Calu3 (cell line): ENCODE measurements at regions not wholly inside any gene's neighbourhood (a gene's known extent, or its start where the extent isn't known, plus 50 kb on each side); places are given as distances from the start of the nearest gene placed in this dataset.

ENCODE experiments used
- BruUV-seq: library from RNA; stranded (reverse); fragments of 400-500 nt; replicated peaks from 2 replicates; lab custom pipeline; 2021; lab: Mats Ljungman, UMichigan
- CTCF ChIA-PET: fragments of 300-600 bp; sonication (Branson Sonifier 250); formaldehyde crosslinking; loops from one replicate; lab custom pipeline; 2022; ENCODE audit warnings: antibody characterized with exemption; lab: Charles Lee
- DNase-seq: peaks from one replicate; pipeline ENCODE4 v3.0.0; 2022
- H3K27ac Mint-ChIP-seq: one replicate; pipeline ENCODE4 v1.8.0; 2022; ENCODE audit warnings: mixed read lengths; ENCODE audit not compliant: unreplicated experiment
- H3K27me3 Mint-ChIP-seq: one replicate; pipeline ENCODE4 v1.8.0; 2022; ENCODE audit warnings: mixed read lengths; ENCODE audit not compliant: unreplicated experiment
- H3K36me3 Mint-ChIP-seq: one replicate; pipeline ENCODE4 v1.8.0; 2022; ENCODE audit warnings: mild to moderate bottlenecking, moderate library complexity, mixed read lengths; ENCODE audit not compliant: insufficient read depth, unreplicated experiment
- H3K4me1 Mint-ChIP-seq: one replicate; pipeline ENCODE4 v1.8.0; 2022; ENCODE audit warnings: mild to moderate bottlenecking, low read depth, mixed read lengths; ENCODE audit not compliant: unreplicated experiment
- H3K4me3 Mint-ChIP-seq: one replicate; pipeline ENCODE4 v1.8.0; 2022; ENCODE audit warnings: mild to moderate bottlenecking, low read depth, moderate library complexity, mixed read lengths; ENCODE audit not compliant: unreplicated experiment
- H3K9me3 Mint-ChIP-seq: one replicate; pipeline ENCODE4 v1.8.0; 2022; ENCODE audit warnings: low read depth, mixed read lengths; ENCODE audit not compliant: unreplicated experiment
- intact Hi-C: fragments of 100-400 bp; cut with micrococcal nuclease; formaldehyde crosslinking; loops from one replicate; pipeline ENCODE4 v1.10.0; 2022; ENCODE audit not compliant: unreplicated experiment
- TF ChIP-seq, protein P1 (sequence below): fragments of 200-600 bp; IDR thresholded peaks from one replicate; pipeline ENCODE4 v1.8.0; 2022; ENCODE audit warnings: antibody characterized with exemption; ENCODE audit not compliant: unreplicated experiment

DNA sequence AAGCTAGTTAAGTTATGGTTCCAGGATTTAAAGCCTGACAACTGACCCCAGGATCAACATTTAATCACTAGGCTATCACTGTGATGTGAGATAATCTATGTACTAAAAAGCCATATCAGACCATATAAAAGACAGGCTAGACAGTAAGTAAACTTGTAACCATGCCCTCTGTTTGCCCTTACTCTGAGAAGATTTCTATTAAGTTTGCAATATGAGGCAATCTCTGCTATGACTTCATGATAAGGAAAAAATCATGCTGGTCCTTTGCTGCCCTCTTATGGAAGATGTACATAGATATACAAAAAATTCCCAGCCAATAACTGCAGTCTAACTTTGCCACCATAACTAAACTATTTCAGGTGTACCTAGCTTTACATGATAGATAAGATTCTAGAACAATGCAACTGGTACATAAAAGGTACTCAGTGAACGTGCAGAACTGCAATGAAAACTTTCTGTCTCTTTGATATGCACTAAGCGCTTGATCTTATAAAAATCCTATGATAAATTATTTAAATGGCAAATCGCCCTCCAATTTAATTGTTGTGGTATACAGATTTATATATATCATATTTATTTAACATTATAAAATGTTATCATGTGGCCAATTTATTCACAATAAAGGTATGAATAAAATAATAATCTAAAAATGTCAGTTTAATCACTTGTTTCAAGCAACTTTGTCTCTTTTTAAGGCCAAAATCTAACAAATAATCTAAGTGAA is 70.5 kb downstream of the FAM217A start:
- DNase-seq, result peak; percentile 16
- Mint-ChIP-seq H3K9me3 (no peaks in the 10 kb centered on the region), H3K27ac (peak overlapping the region; percentile 63), H3K4me3 (no peak overlapping the region), H3K36me3 (no peaks in the 10 kb centered on the region), H3K4me1 (peaks cover 18% of the 10 kb centered on the region), H3K27me3 (no peaks in the 10 kb centered on the region)
- no TSS peak for BruUV-seq
- intact Hi-C loops, result loop anchor here (2.0 kb wide), 1 partner anchor 266 kb away; no protein-coding TSS in a partner anchor
- TF ChIP-seq, protein P1, sequence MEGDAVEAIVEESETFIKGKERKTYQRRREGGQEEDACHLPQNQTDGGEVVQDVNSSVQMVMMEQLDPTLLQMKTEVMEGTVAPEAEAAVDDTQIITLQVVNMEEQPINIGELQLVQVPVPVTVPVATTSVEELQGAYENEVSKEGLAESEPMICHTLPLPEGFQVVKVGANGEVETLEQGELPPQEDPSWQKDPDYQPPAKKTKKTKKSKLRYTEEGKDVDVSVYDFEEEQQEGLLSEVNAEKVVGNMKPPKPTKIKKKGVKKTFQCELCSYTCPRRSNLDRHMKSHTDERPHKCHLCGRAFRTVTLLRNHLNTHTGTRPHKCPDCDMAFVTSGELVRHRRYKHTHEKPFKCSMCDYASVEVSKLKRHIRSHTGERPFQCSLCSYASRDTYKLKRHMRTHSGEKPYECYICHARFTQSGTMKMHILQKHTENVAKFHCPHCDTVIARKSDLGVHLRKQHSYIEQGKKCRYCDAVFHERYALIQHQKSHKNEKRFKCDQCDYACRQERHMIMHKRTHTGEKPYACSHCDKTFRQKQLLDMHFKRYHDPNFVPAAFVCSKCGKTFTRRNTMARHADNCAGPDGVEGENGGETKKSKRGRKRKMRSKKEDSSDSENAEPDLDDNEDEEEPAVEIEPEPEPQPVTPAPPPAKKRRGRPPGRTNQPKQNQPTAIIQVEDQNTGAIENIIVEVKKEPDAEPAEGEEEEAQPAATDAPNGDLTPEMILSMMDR, result peak; percentile 27
- CTCF ChIA-PET, result interaction anchor here (1.0 to 1.2 kb wide), 2 partner anchors 18 to 121 kb away, joined by 3 to 6 read pairs; no protein-coding TSS in a partner anchor

DNA sequence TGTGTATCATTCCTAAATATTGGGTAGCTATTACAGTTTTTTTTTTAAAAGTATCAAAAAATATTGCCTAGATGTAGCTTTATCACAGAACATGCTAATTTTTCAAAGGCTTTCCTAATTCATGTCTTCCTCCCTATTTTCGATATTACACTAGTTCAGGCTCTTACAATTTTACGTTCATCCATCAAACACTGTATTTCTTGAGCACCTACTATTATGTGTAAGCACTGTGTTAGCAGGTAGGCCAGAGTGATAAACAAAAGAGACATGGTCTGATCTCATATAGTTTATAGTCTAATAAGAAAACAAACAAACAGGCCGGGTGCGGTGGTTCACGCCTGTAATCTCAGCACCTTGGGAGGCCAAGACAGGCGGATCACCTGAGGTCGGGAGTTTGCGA is 69.5 kb downstream of the FAM217A start:
- Mint-ChIP-seq H3K4me1 (peaks cover 18% of the 10 kb centered on the region), H3K36me3 (no peaks in the 10 kb centered on the region), H3K27ac (no peak overlapping the region), H3K9me3 (no peaks in the 10 kb centered on the region), H3K4me3 (no peak overlapping the region), H3K27me3 (no peaks in the 10 kb centered on the region)
- no TSS peak for BruUV-seq
- no peak for DNase-seq
- intact Hi-C loops, result loop anchor here (2.0 kb wide), 1 partner anchor 267 kb away; no protein-coding TSS in a partner anchor
- TF ChIP-seq, protein P1, result no peak
- CTCF ChIA-PET, result no interaction called here

DNA sequence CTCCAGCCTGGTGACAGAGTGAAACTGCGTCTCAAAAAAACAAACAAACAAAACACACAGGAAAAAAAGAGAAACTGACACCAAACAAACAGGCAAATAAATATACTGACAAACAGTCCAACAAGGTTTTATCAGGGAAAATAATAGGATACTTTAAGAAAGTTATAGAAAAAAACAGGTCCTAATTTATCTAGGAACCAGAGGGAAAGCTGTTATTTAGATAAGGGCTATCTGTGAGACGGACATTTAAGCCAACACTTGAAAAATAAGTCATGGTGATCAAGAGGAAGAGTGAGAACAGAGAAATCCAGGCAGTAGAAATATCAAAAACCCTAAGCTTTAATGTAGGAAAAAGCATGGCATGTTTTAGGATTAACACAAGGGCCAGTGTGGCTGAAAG is 68.9 kb downstream of the FAM217A start:
- CTCF ChIA-PET, result no interaction called here
- BruUV-seq, result no TSS peak
- Mint-ChIP-seq H3K27ac (no peak overlapping the region), H3K36me3 (peaks cover 4% of the 10 kb centered on the region), H3K27me3 (no peaks in the 10 kb centered on the region), H3K9me3 (no peaks in the 10 kb centered on the region), H3K4me1 (peaks cover 18% of the 10 kb centered on the region), H3K4me3 (no peak overlapping the region)
- intact Hi-C loops, result no loop called here
- DNase-seq, result no peak
- TF ChIP-seq, protein P1, result no peak

DNA sequence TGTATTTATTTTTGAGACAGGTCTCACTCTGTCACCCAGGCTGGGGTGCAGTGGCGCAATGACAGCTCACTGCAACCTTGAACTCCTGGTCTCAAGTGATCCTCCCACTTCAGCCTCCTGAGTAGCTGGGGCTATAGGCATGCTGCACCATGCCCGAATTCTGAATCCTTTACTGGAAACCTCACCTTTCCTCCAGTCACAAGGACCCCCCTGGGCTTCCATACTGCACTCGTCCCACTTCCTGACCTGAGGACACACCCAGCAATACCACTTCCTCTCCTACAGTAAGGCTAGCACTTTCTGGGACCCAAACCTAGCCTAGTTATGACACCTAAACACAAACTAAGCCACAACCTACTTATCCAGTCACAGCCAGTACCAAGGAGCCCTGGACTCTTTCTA is 68.2 kb downstream of the FAM217A start:
- Mint-ChIP-seq H3K36me3 (peaks cover 5% of the 10 kb centered on the region), H3K27me3 (no peaks in the 10 kb centered on the region), H3K9me3 (no peaks in the 10 kb centered on the region), H3K4me1 (peaks cover 24% of the 10 kb centered on the region), H3K27ac (no peak overlapping the region), H3K4me3 (no peak overlapping the region)
- BruUV-seq, result no TSS peak
- no peak for DNase-seq
- intact Hi-C loops, result no loop called here
- TF ChIP-seq, protein P1, result no peak
- CTCF ChIA-PET, result no interaction called here
